ENCODE measurements at regions not wholly inside any gene's neighbourhood (a gene's known extent, or its start where the extent isn't known, plus 50 kb on each side); places are given as distances from the start of the nearest gene placed in this dataset.

DNA sequence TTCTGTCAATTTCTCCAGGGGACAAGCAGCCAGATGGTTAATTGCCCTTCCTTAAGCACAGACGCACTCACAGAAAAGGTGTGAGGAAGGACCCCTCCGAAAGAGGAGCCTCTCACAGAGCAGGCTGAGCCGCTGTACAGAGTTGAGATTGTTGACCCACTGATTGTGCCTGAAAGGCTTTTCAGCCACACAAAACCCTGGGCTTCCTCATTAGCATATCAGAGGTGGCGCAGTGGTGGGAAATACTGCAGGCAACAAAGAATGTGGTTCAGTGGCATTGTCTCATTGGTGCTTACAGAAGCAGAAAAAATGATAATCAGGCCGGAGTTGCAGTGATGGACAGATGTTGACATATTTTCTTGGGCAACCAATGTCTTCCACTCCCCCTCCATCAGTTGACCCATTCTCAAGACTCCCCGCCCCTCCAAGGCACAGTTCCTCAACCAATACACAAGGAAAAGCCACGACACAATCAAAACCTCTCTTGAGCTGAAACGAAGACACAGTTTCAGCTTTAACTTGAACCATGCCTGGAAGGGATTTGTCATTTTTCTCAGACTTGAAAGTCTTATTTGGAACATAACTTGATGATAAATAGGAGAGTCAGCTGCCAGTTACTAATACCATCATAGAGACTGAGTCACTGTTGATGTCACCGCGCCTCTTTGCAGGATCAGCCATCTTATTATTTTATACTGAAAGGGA, 53.1 kb downstream of the ATXN3L start:
- DNase-seq = no peak

DNA sequence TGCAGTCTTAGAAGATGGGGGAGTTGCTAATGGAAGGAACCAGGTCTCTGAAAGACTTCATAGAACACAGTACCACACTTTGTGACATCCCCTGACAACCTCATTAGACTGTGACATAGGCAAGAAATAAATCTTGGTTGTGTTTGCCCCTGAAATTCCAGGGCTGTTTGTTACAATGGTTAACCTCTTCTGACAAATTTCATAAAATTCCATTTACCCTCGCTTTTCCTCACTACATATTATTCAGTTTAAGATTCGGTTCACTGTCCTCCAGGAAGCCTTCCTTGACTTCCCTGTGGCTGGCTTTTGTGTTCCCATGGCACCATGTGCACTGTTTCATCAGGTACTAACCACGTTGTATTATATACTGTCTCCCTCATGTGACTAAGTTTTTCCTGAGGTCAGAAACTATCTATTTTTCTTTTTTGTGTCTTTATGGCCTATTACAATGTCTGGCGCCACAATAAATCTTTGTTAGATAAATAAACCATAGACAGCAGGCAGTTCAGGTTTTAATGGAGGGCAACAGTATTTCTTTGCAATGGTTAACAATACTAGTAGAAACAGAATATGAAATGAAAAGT, 54.2 kb downstream of the ATXN3L start:
- DNase-seq = no peak

- DNase-seq = no peak
Measured at GRCh38 chrX:13265111-13265510, 54.7 kb downstream of the ATXN3L start.

DNA sequence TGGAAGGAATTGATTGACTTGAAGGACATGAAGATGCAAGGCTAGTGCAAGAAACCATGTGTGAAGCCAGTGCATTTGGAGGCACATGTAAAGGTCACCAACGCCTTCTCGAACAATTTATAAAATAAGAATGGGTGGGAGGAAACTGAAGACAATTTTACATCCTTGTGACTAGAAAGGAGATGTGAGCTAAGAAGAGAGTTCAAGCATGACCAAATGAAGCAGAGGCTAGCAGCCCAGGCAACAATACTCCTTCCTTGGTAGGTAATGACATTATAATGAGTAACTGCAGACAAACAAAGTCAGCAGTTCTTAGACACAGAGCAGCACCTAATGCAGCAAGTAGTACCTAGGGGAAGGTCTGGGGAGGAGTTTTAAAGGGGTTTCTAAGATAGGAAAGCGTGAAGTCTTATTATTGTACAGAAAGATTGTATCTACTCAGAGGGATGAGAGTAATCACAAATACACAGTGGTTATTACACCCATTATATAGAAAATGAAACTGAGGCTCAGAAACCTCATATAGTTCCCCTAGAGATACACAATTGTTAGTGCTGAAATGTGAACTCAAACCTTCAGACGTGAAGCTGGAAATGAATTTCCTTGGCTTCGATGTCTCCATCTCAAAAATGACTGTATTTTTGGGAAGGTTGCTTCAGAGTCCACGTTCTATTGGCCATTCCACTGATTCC, 56.1 kb downstream of the ATXN3L start:
- DNase-seq = no peak

DNA sequence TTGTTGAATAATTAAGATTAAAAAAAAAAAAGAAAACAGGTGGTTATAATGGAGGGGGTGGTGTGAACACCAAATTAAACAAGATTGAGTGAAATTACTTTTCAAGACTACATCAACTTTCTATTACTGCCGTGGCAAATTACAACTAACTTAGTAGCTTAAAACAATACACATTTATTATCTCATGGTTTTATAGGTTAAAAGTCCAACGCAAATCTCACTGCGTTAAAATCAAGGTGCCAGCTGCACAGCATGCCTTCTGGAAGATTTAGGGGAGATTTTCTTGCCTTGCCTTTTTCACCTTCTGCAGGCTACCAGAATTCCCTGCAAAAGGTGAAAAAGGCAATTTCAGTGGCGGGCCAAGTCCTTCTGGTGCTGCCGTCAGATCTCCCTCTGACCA, 58.5 kb downstream of the ATXN3L start:
- no peak for DNase-seq

GRCh38 chrX:13260598-13260997, 59.3 kb downstream of the ATXN3L start:
- DNase-seq = no peak

DNA sequence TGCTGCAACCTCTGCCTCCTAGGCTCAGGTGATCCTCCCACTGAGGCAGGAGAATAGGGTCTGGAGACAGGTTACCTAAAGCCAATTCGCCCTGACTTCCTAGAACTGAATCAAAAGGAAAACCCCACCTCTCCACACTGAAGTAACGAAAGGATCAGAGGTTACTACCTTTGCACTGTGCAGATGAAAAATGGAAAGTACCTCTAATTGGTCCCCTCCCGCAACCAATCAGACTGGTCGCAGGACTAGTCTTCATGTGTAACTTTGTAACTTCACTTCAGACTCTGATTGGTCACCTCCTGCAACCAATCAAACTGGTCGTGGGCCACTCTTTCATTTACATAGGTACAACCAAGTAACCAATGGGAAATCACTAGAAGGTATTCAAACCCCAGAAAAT, 61.1 kb downstream of the ATXN3L start:
- DNase-seq = no peak

DNA sequence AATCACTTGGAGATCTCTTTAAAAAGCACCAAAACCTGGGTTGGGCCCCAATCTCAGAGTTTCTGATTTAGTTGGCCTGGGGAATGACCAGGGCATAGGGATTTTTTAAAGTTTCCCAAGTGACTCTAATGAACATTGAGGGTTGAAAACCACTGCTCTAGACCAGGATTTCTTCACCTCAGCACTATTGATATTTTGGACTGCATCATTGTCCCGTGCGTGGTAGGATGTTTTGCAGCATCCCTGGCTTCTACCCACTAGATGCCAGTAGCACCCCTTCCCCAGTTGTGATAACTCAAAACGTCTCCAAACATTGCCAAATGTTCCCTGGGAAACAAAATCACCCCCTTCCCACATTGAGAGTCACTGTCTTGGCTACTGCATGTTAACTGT, 61.8 kb downstream of the ATXN3L start:
- DNase-seq = no peak

DNA sequence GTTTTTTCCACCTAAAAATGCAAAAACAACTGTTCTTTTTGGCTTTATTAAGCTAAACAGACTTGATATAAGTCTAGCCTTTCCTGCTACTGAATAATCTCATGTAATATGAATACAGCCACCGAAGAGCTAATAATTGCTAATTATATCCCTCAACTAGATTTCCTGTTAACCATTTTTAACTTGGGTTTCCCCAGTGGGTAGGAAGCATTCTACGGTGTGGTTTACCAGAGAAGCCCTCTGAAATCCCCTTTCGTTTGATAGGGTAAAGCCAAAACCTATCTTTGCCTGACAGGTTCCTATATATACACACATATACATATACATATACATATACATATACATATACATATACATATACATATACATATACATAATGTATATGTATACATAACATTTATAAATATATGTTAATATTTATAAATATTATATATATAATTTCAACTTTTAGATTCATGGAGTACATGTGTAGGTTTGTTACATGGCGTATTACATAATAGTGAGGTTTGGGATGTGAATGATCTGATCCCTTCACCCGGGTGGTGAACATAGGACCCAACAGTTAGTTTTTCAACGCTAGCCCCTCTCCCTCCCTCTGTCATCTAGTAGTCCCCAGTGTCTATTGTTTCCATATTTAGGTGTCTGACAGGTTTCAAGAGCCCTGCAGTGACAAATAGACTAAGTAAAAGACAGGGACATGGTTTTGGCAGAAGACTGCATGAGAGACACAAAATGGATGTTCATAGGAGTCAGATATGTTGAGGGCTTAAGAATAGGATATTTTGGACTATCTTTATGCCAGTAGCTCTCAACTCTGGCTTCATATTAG, 62.4 kb downstream of the ATXN3L start:
- DNase-seq = no peak

DNA sequence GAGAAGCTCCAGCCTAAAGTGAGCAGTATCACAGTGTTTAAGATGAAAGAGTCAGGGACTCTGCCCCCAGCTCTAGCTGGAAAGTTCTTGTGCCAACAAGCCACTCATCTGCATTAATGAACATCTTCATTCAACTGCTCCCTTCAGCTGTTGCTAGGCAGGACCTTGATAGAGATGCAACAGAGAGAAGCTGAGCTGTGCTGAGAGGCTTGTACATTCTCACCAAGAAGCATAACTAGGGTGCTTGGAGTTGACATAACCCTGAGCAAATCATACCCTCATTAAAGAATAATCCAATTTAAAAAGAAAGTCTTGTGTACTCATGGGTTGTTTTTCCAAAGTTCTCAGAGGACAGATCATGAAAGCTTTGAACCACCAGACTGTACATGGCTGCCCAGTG, 63.2 kb downstream of the ATXN3L start:
- no peak for DNase-seq

DNA sequence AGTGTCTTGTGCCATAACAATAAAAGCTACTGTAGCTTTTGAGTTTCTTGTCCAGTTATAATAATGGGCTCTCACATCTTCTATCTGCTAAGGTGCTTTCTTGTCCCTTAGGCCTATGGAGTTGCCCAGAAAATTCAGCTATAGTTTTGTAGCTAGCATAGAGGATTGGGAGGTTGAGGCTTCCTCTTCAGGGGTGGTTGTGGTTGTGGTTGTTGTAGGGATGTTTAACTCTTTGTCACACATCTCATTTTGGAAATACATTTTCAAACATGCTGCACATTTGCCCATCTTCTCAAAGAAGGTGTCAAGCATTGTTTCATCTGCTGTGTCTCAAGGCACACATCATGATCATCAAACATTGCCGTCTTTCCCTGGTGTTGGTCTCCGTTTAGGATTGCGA, 65.0 kb downstream of the ATXN3L start:
- DNase-seq = no peak

DNA sequence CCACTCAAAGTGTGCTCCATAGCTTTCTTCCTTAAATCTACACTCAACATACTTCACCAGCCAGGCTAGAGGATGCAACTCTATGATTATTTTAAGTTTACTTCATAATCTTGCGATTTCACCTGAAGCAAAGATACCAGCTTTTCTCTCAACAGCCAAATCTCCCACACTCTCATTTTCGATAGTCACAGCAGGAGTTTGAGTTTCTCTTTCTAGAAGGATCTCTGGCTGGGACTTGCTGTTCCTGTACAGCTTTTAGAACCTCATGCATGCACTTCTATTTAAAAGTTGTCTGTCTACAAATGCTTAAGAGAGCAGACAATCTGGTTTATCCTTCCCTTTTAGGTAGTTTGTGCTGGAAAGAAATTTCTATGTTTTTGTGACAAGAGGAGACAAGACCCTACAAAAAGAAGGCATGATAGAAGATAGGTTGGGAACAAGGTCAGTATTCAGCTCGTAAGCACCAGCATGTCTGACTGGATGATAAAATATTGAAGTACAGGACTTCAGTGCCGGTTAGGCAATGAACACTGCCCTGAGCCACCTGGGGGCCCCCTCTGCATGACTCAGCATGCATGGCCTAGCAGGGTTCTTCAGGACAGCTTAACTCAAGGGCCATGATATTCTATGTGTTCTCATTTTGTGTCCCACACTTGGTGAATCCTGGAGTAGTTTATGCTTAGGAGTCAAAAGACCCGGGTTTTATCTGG, 65.6 kb downstream of the ATXN3L start:
- DNase-seq = no peak

DNA sequence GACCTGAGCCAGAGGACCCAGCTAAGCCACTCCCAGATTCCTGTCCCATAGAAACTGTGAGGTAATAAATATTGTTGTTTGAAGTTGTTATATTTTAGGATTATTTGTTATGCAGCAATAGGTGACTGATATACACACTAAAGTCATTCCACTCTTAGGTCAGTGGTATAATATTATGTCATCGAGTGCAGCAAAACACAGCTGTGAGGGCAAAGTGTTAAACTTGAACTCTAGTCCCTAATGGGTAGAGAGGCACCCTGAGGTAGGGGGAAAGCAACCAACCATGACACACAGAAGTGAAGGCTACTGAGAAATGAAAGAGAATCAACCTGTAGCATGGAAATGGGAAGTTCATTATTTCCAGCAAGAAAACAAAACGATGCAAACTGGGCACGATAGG, 66.6 kb downstream of the ATXN3L start:
- no peak for DNase-seq

DNA sequence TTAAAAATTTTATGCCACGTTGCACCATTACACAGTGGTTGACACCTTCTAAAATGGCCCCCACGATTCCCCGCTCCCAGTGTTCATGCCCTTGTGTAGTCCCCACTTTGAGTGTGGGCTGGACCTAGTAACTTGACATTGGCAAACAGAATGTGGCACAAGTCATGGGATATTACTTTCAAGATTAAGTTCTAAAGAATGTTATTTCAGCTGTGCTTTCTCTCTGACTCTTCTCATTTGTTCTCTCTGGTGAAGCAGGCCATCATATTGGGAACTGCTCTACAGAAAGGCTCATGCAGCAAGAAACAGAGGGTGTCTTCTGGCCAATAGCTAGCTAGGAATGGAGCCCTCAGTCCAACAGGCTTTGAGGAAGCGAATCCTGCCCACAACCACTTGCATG, 67.1 kb downstream of the ATXN3L start:
- DNase-seq = no peak

DNA sequence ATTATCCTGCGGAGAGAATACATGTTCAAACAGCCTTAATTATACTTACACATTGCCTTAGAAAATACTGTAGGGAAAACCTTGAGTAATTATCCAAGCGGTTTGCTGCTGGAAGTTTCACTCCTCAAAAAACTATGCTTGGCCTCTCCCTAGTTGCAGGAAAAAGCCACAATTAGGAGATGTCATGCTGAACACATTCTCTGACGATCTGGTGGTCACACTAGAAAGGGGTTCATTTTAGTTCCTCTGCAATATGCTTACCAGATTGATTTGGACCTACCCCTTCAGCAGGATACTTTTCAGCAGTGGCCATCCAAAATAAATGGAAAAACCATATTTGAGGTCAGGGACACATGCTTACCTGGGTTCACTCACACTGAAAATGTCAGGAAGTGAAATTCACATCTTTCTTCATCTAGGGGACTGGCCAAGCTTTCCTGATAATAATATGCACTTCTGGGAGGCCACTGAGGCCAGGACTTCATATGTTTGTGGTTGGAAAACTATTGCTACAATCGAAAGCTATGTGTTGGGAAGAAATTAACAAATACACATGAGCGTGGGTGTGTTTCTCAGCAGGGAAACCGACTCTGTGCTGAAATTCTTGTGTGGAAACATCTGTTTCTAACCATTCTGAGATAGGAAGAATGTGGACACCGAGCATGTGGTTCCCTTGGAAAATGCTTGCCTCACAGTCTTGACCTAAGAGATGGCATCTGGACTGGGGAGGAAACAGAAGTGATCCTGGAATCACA, 68.8 kb downstream of the ATXN3L start:
- no peak for DNase-seq

GRCh38 chrX:13248867-13249486, 70.9 kb downstream of the ATXN3L start:
- DNase-seq = no peak

GRCh38 chrX:13239272-13239671, 80.6 kb downstream of the ATXN3L start:
- DNase-seq = no peak

- DNase-seq = no peak
Measured at GRCh38 chrX:13235930-13236329, 83.9 kb downstream of the ATXN3L start.

GRCh38 chrX:13232484-13232883, 87.4 kb downstream of the ATXN3L start:
- DNase-seq = no peak

GRCh38 chrX:13226214-13226613, 93.6 kb downstream of the ATXN3L start:
- no peak for DNase-seq

DNA sequence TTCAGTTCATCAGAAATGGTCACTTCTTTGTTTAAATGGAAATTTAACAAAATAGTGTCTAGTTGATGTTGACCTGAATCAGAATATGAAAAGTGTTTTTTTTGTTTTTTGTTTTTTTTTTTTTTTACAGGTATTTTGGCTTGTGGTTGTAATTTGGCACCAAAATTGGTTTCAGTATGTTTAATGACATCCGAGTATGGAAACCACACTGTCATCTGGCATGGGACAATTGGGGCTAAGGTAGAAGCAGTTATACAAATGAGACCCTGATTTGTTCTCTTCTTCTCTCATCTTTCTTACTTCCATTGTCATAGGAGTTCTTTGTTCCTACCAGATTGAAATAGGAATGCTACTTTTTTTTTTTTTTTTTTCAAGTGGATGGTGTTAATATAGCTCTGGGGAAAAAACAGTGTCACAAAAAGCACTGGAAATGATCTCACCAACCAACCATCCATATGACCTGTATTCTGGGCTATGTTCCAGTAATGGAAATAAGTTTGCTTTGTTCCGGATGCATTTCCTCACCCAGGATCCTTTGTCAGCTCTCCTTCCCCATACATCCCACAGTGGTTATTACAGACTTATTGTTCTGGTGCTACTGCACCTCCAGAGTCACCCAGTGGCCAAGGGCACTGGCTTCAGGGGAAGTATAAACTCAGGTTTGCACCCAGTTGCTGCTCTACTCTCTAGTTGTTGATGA, 95.8 kb downstream of the ATXN3L start:
- no peak for DNase-seq

Data from NCI-H1417 treated with DMSO at 0.1 percent for 48 hours (cell line).